ENCODE measurements at regions not wholly inside any gene's neighbourhood (a gene's known extent, or its start where the extent isn't known, plus 50 kb on each side); places are given as distances from the start of the nearest gene placed in this dataset.
"Not testable (repeated sequence)": the region's sequence is repeated elsewhere in the genome, so short reads cannot be mapped to it uniquely, and the experiment has no call there.

DNA sequence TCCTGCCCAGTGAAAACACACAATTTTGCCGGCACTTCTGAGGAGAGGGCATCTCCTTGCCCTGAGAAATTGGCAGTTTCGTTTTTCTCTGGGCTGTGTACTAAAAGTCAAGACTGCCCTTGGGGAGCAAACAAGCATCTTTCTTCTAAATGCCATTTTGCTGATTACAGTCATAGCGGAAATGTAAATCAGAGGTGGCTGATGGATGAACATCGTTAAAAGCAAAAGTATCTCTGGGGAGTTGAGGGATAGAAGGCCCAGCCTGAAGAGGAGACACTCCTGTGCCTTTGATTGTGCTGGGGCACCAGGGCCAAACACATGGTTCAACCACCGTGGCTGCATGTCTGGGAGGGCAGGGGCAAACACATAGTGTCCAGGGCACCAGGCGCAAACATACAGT, 49.8 kb downstream of the ABCC12 start:
- no peak for DNase-seq

DNA sequence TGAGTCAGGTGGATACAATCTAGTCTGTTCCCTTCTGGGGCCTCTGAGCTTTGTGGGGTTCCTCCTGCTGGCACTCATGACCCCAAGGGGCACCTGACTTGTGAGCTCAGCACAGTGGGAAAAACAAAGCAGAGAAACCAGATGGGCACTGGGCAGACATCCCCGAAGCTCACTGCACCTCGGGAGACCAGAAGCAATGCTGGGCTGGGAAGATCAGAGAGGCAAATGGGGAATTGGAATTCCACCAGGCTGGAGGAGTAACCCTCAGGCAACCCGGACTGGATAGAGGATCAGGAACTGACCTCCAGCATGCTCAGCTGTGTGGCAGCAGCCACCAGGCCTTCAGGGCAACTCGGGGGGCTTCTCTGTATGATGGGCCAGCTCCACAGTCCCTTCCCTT, 50.3 kb downstream of the ABCC12 start:
- DNase-seq = no peak

GRCh38 chr16:48103591-48103990, 52.2 kb downstream of the ABCC12 start:
- DNase-seq = no peak

GRCh38 chr16:48102083-48103008, 53.4 kb downstream of the ABCC12 start:
- DNase-seq = no peak

GRCh38 chr16:48101069-48101674, 54.6 kb downstream of the ABCC12 start:
- DNase-seq = no peak

- no peak for DNase-seq
Observed at GRCh38 chr16:48099455-48099854, 56.3 kb downstream of the ABCC12 start.

GRCh38 chr16:48098472-48098871, 57.3 kb downstream of the ABCC12 start:
- DNase-seq = no peak

DNA sequence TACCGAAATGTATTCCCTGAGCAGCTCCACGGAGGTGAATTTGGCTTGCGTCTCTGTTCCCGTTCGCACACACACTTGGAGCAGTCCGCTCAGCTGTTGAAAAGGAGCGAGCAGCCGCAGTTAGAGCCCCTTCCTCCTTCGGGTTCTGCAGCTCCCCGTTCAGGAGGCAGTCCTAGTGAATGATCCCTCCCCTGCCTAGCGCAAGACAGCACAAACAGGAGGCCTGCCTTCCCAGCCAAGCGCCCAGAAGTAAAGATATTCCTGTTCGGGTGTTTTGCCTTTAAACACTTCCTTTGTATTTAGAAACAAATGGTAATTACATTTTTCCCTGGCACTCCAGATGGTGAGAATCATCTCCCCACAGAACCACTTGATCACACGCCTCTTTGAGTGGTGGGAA, 64.7 kb downstream of the ABCC12 start:
- no peak for DNase-seq

- DNase-seq = no peak
Observed at GRCh38 chr16:48089053-48089792, 66.6 kb downstream of the ABCC12 start.

DNA sequence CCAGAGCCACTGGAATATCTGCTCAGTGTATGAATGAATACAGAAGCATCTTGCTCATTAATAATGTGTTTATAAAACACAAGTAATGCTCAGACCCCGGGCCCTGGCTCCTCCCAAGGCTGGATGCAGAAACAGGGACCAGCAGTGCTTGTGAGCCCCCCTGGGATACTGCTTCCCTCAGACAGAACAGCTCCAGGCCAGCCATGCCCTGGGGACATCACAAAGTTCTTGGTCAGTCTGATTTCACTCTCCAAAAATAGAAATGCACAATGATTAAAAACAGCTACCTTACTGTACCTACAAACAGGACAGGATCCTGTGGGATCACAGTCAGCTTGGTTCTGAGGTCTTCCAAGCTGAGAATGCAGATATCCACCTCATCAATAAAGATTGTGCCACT, 68.2 kb downstream of the ABCC12 start:
- no peak for DNase-seq

DNA sequence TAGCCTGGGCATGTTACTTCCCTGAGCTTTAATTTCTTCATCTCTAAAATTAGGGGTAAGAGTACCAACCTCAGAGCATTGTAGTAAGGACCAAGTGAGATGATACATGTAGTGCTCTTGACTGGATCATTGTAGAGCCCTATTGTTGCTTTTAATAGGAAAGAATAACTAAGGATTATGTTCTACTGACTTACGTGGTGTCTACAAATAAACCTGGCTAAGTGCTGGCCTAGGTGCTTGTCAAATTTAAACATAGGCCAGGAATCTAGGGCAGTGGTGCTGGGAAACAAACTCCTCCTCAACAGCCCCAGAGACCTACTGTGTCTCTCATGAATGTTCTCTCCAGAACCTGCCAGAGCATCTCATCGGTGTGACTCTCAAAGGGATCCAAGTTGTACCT, 69.4 kb downstream of the ABCC12 start:
- DNase-seq = no peak

DNA sequence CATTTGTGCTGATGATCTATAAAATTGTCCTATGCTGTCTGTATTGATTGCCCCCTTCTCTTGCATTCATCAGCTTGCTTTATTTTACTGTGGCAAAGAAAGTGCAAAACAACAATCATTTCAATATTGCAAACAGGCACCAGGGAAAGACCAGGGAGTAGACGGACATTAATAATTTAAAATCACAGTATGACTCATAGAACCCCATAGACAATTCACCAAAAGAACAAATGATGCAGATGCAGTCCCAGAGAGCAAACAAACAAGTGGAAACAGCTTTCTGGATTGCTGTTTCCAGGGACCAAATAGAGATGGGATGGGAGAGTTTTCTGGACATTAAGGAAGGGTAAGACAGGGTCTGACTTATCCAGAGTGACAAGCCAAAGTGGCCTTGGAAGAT, 70.1 kb downstream of the ABCC12 start:
- DNase-seq = no peak

DNA sequence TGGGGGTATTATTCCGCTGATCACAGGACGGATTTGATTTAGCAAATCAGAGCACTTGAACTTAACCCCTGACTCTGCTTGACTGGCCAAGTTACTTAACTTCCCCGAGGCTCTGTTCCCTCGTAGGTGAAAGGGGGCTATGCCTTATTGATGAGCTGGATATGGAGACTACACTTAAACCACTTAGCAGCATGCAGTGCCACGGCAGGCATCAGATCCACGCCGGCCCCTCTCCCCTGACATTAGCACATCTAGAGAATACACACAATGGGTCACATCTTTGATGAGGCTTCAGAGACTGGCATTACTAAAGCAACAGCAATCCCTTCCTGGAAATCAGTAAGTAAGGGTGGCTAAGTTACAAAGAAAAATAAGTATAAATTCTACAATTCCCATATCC, 71.0 kb downstream of the ABCC12 start:
- no peak for DNase-seq

- DNase-seq = no peak
Observed at GRCh38 chr16:48082516-48082915, 73.3 kb downstream of the ABCC12 start.

DNA sequence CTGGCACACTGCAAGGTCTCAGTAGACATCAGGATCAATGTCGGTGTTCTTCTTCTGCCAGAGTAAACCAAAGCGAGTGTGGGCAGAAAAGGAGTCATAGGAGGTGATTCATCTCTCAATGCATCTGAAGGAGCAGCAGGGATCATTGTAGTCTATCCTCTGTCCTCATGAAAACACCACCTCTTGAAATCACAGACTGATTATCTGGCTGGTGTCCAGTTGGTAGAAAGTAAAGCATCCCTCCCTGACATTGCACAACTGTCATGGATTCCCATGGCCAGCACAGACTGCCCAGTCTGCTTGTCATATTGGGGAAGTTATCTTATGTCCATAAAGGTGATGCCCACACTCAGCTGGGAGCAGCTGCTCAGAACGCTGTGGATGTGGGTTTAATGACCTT, 74.1 kb downstream of the ABCC12 start:
- DNase-seq = no peak

DNA sequence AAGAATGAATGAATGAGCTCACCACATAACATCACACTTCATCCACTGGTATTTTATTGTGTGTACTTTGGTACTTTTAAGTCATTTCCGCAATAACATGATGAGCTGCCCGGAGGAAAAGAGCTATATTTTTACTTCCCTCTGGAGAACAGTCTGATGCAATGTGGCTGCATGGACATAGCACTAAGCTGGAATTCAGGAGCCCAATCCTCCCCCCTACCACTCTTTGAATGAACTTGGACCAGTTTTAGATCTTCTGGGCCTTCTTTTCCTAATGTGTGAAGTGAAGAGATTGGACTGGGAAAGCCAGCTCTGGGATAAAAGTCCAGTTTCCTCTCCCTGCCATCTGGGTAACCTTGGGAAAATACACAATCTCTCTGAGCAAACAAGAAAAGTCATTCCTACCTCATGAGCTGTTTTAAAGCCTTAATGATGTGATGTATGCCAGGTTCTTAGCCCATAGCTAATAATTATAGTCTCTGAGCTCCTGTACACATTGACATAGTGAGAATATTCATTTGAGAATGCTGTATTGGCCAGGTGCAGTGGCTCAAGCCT, 79.3 kb downstream of the ABCC12 start:
- DNase-seq = no peak

DNA sequence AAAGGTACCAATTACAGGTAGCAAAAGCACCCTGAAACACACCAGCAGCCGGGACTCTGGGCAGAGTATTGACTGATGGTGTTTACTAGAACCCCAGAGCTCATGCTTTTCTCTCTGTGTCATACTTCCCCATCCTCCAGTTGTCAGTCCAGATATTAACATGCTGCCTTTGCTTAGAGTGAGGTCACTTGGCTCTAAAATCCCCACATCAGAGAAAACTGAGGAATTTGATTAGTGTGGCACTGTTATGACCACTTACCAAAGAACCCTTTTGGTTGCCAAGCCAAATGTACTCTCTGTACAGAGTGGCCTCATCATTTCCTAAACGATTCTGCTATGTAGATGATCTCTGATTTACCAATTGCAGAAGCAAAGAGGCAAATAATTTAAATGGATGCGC, 80.4 kb downstream of the ABCC12 start:
- DNase-seq = no peak

- DNase-seq = no peak
Observed at GRCh38 chr16:48067388-48067787, 88.4 kb downstream of the ABCC12 start.

- DNase-seq = no peak
Observed at GRCh38 chr16:48064971-48065370, 90.8 kb downstream of the ABCC12 start.

GRCh38 chr16:48062681-48063080, 93.1 kb downstream of the ABCC12 start:
- DNase-seq = no peak

DNA sequence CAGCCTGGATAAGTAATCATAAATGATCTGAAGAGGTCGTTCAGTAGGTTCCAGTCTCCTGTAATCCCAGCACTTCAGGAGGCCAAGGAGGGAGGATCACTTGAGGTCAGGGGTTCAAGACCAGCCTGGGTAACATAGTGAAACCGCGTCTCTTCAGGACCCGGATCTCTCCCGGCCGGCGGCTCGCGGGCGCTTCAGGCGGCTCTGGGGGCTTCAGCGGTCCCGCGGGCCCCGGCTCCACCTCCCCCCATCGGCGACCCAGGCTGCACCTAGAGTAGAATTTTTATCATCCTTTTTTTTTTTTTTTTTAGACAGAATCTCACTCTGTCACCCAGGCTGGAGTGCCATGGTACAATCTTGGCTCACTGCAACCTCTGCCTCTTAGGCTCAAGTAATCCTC, 95.9 kb downstream of the ABCC12 start:
- no peak for DNase-seq

DNA sequence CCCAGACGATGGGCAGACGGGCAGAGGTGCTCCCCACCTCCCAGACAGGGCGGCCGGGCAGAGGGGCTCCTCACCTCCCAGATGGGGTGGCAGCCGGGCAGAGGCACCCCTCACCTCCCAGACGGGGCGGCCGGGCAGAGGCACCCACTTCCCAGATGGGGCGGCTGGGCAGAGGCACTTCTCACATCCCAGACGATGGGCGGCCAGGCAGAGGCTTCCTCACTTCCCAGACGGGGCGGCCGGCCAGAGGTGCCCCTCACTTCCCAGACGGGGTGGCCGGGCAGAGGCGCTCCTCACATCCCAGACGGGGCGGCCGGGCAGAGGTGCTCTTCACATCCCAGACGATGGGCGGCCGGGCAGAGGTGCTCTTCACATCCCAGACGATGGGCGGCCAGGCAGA, 96.6 kb downstream of the ABCC12 start:
- not testable (repeated sequence) for DNase-seq

DNA sequence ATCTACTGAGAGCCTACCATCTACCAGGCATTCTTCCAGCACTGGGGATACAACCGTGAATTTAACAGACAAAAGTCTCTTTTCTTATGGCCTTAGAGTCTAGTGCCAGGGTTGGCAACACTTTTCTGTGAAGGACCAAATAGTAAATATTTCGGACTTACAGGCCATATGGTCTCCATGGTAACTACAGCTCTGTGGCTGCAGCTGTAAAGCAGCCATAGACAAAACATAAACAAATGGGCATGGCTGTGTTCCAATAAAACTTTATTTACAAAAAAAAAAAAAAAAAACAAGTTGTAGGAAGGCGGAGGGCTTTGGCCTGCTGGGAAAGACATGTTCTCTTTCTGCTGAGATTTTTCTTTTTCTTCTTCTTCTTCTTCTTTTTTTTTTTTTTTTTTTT, 98.7 kb downstream of the ABCC12 start:
- no peak for DNase-seq

All from right forelimb (tissue), 1 donor.